ENCODE measurements at regions not wholly inside any gene's neighbourhood (a gene's known extent, or its start where the extent isn't known, plus 50 kb on each side); places are given as distances from the start of the nearest gene placed in this dataset.

DNA sequence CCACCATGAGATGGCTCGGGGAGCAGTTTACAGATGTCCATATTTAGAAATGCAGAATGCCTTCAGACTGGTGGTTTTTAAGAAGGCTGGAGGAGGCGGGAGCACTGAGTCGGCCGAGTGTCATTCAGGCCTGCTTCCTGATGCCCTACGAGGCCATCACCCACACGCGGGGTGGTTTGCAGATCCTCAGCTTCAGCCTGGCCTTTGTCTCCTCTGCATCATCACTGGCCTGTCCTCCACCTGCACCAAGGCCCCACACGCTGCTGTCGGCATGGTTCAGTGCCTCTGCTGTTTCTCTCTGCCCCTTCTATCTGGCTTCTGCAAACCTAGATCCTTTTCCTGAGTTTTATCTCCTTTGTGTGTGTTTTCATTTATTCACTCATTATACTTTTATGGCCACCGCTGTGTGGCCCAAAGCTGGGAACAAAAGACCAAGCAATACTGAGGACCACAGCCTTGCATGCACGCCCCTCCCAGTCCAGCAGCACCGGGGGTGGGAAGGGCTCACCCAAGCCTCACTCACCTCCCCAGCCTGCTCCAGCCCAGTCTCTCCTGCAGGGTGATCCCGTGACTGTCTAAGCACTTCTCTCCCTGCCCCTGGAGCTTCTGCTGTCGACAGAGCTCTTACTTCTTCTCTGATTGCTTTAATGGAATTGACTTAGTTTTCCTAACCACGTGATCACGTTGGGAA, 240.8 kb downstream of the TEX29 start:
- Histone ChIP-seq H3K27me3 (ENCODE audit: control insufficient read depth, insufficient read depth, low read length) (no peaks in the 10 kb centered on the region), H3K4me3 (ENCODE audit: low read depth, low read length) (no peak overlapping the region), H3K36me3 (ENCODE audit: control insufficient read depth, insufficient read depth, low read length) (no peaks in the 10 kb centered on the region)
- TF ChIP-seq, protein P1, sequence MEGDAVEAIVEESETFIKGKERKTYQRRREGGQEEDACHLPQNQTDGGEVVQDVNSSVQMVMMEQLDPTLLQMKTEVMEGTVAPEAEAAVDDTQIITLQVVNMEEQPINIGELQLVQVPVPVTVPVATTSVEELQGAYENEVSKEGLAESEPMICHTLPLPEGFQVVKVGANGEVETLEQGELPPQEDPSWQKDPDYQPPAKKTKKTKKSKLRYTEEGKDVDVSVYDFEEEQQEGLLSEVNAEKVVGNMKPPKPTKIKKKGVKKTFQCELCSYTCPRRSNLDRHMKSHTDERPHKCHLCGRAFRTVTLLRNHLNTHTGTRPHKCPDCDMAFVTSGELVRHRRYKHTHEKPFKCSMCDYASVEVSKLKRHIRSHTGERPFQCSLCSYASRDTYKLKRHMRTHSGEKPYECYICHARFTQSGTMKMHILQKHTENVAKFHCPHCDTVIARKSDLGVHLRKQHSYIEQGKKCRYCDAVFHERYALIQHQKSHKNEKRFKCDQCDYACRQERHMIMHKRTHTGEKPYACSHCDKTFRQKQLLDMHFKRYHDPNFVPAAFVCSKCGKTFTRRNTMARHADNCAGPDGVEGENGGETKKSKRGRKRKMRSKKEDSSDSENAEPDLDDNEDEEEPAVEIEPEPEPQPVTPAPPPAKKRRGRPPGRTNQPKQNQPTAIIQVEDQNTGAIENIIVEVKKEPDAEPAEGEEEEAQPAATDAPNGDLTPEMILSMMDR (IDR thresholded peaks at IDR 0.05; ENCODE audit: insufficient read depth, low read depth, low read length) = no peak
- POLR2A ChIA-PET = no interaction called here
- CTCF ChIA-PET = no interaction called here
- DNase-seq (ENCODE audit: low read depth) = no peak

DNA sequence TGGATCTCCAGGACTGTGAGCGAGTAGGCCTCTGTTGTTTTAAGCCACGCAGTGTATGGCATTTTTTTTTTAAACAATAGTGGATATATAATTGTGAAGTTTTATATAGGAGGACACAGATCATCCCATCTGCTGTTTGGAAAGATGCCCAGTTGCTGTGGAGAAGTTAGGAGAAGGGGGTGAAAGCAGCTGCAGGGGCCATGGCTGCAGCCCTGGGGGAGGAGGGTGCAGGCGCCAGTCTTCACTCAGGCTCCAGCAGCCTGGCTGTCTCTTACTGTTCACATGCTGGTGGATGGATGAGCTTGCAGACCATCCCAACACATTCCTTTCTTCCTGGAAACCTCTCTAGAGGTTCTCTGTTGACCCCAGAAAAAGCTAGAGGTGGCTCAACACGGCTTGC, 242.3 kb downstream of the TEX29 start:
- DNase-seq (ENCODE audit: low read depth) = no peak
- Histone ChIP-seq H3K27me3 (ENCODE audit: control insufficient read depth, insufficient read depth, low read length) (no peaks in the 10 kb centered on the region), H3K36me3 (ENCODE audit: control insufficient read depth, insufficient read depth, low read length) (no peaks in the 10 kb centered on the region), H3K4me3 (ENCODE audit: low read depth, low read length) (no peak overlapping the region)
- ChIA-PET POLR2A (no interaction called here), CTCF (no interaction called here)
- TF ChIP-seq, protein P1 (IDR thresholded peaks at IDR 0.05; ENCODE audit: insufficient read depth, low read depth, low read length) = no peak

DNA sequence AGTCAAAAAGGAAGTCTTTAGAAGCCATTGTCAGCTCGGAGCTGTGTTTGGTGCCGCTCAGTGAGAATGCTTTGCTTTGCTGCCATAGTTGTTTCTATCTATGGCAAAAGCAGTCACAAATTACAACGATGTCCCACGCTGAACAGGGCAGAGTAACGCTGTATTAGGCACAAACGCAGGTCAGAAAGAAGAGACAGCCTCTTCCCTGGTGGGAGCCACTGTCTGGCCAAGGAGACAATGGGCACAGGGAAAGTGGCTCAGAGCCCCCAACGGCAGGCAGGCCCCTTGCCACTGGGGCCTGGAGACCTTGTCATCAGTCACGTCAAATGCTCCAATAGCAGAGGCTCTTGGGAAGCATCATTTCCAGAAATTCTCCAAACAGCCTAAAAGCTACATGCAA, 244.2 kb downstream of the TEX29 start:
- Histone ChIP-seq H3K36me3 (ENCODE audit: control insufficient read depth, insufficient read depth, low read length) (no peaks in the 10 kb centered on the region), H3K4me3 (ENCODE audit: low read depth, low read length) (no peak overlapping the region), H3K27me3 (ENCODE audit: control insufficient read depth, insufficient read depth, low read length) (no peaks in the 10 kb centered on the region)
- POLR2A ChIA-PET = no interaction called here
- TF ChIP-seq, protein P1 (IDR thresholded peaks at IDR 0.05; ENCODE audit: insufficient read depth, low read depth, low read length) = no peak
- CTCF ChIA-PET = interaction anchor here (0.6 kb wide), 1 partner anchor 68 kb away, joined by 3 read pairs; no protein-coding TSS in a partner anchor
- no peak for DNase-seq (ENCODE audit: low read depth)

DNA sequence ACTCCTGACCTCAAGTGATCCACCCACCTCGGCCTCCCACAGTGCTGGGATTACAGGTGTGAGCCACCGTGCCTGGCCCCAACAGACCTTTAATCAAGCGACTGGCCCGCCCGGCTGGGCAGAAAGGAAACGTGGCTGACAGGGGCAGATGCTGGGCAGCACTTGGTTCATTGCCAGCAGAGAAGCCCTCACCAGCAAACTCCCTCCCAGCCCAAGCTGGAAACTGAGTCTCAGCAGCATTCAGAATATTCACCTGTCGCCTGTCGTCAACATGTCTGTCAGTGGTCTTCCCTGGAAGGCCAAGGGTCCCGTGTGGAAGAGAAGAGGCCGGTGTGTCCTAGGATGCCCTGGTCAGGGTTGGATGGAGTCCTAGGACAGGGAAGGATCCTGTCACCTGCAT, 245.0 kb downstream of the TEX29 start:
- TF ChIP-seq, protein P1 (IDR thresholded peaks at IDR 0.05; ENCODE audit: insufficient read depth, low read depth, low read length) = no peak
- Histone ChIP-seq H3K4me3 (ENCODE audit: low read depth, low read length) (no peak overlapping the region), H3K27me3 (ENCODE audit: control insufficient read depth, insufficient read depth, low read length) (no peaks in the 10 kb centered on the region), H3K36me3 (ENCODE audit: control insufficient read depth, insufficient read depth, low read length) (no peaks in the 10 kb centered on the region)
- POLR2A ChIA-PET = no interaction called here
- CTCF ChIA-PET = no interaction called here
- DNase-seq (ENCODE audit: low read depth) = no peak

DNA sequence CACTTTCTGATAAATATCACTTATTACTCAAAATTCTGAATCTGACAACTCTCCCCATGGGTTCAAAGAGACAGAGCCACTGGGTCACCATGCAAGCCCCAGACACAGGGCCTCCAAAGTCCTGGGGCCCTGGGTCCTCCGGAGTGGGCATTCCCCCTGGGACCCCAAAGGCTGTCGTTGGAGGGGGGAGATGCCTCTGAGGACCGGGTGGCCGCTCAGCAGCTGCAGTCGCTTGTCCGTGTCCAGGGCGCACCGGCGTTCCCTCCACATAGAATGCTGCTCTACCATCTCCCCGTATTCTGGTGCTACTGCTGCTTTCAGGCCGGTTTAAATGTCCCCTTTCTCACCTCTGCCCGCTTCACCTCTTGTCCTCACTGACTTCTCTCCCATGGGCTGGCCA, 246.1 kb downstream of the TEX29 start:
- POLR2A ChIA-PET = no interaction called here
- Histone ChIP-seq H3K4me3 (ENCODE audit: low read depth, low read length) (no peak overlapping the region), H3K27me3 (ENCODE audit: control insufficient read depth, insufficient read depth, low read length) (no peaks in the 10 kb centered on the region), H3K36me3 (ENCODE audit: control insufficient read depth, insufficient read depth, low read length) (no peaks in the 10 kb centered on the region)
- CTCF ChIA-PET = no interaction called here
- no peak for DNase-seq (ENCODE audit: low read depth)
- TF ChIP-seq, protein P1 (IDR thresholded peaks at IDR 0.05; ENCODE audit: insufficient read depth, low read depth, low read length) = no peak
